ENCODE measurements at regions not wholly inside any gene's neighbourhood (a gene's known extent, or its start where the extent isn't known, plus 50 kb on each side); places are given as distances from the start of the nearest gene placed in this dataset.

GRCh38 chr18:6606411-6607085, 123.0 kb upstream of the ARHGAP28 start:
- TF ChIP-seq FOXM1 (IDR thresholded peaks at IDR 0.05; ENCODE audit: borderline replicate concordance, low read depth) (no peak), EGR1 (IDR thresholded peaks at IDR 0.05) (no peak), REST (IDR thresholded peaks at IDR 0.05; ENCODE audit: low read depth) (no peak), MAX (IDR thresholded peaks at IDR 0.05) (no peak), USF1 (IDR thresholded peaks at IDR 0.05) (no peak), EP300 (IDR thresholded peaks at IDR 0.05; ENCODE audit: borderline replicate concordance) (no peak), CREB1 (IDR thresholded peaks at IDR 0.05; ENCODE audit: low read depth) (no peak), ZBTB7A (IDR thresholded peaks at IDR 0.05; ENCODE audit: low read depth) (no peak), RAD21 (IDR thresholded peaks at IDR 0.05; ENCODE audit: low read depth) (no peak)

All from Ishikawa (cell line).